NCI-H446 (cell line): ENCODE measurements at regions not wholly inside any gene's neighbourhood (a gene's known extent, or its start where the extent isn't known, plus 50 kb on each side); places are given as distances from the start of the nearest gene placed in this dataset.

Experiments
- DNase-seq, 2 experiments: peaks; one replicate each; lab custom pipeline; 2025; lab: John Stamatoyannopoulos, UW

DNA sequence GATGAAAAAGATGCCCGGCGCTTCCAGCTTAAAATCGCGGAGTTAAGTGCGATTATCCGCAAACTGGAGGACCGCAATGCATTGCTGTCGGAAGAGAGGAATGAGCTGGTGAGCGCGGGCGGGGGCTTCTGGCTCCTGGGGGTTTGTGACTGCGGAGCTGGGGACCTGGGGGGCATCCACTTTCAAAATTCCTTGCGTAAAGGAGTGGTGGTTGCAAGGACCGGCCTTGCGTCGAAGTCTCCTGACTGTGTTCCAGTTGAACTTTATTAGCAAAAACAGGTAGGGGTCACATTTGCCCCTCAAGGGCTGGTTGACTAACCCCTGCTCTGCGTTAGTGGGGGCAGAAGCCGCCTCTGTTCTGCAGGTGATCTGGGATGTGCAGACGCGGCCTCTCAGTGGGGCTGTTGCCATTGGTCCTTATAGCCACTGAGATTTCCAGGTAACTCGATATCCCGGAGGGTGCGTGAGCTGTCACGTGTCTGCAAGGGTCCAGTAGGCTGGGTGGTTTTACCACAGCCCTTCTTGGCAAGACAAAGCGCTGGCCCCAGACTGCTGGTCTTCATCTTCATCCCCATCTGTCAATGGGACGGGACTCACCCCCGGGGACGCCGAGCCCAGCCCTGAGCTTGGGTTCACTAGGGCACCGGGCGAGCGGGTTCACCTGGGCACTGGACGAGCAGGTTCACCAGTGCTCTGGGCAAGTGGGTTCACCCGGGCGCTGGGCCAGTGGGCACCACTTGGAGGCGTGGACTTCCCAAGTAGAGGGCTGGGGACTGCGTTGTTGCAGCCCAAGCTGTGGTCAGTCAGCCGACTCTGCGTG, 51.5 kb upstream of the DPYSL4 start:
- no peak for DNase-seq

- DNase-seq, result no peak
Measured at GRCh38 chr10:132136097-132136521, 50.6 kb upstream of the DPYSL4 start.

- no peak for DNase-seq
Measured at GRCh38 chr10:132136689-132137088, 50.1 kb upstream of the DPYSL4 start.
